HUES64 (cell line): ENCODE measurements at regions not wholly inside any gene's neighbourhood (a gene's known extent, or its start where the extent isn't known, plus 50 kb on each side); places are given as distances from the start of the nearest gene placed in this dataset.
"Not testable (repeated sequence)": the region's sequence is repeated elsewhere in the genome, so short reads cannot be mapped to it uniquely, and the experiment has no call there.

ENCODE experiments used
- H3K27ac ChIP-seq: 2 replicates; pipeline ENCODE4 v1.7.0; 2013; ENCODE audit warnings: low read depth, low read length, inconsistent platforms
- H3K27me3 ChIP-seq: 2 replicates; pipeline ENCODE4 v1.6.1; 2013; ENCODE audit warnings: mild to moderate bottlenecking, low read length; ENCODE audit not compliant: insufficient read depth
- H3K36me3 ChIP-seq: 2 replicates; pipeline ENCODE4 v1.6.1; 2013; ENCODE audit warnings: mild to moderate bottlenecking, low read length; ENCODE audit not compliant: insufficient read depth
- H3K4me1 ChIP-seq: 2 replicates; pipeline ENCODE4 v1.6.1; 2013; ENCODE audit warnings: mild to moderate bottlenecking, low read length, moderate library complexity; ENCODE audit not compliant: insufficient read depth
- H3K4me3 ChIP-seq: 2 replicates; pipeline ENCODE4 v1.5.1; 2013; ENCODE audit warnings: mild to moderate bottlenecking, low read length, moderate library complexity
- H3K9ac ChIP-seq: 2 replicates; pipeline ENCODE4 v1.6.1; 2013; ENCODE audit warnings: mild to moderate bottlenecking, low read depth, low read length
- H3K9me3 ChIP-seq: 2 replicates; pipeline ENCODE4 v1.6.1; 2013; ENCODE audit warnings: low read depth, low read length; ENCODE audit not compliant: insufficient read depth
- WGBS: fragments of 150-250, 120-280 bp; methylation state at CpG from one replicate; pipeline ENCODE4 v1.1.7; 2013; ENCODE audit warnings: missing lambda C conversion rate; 5-methylcytosine and 5-hydroxymethylcytosine counted together

GRCh38 chr4:38324861-38325628 is 339.0 kb upstream of the KLF3 start:
- WGBS, result 92% methylated on average over 31 of the region's 31 CpGs
- Histone ChIP-seq H3K36me3 (no peaks in the 10 kb centered on the region), H3K27me3 (no peaks in the 10 kb centered on the region), H3K27ac (no peak overlapping the region), H3K9me3 (no peaks in the 10 kb centered on the region), H3K4me1 (peaks cover 8% of the 10 kb centered on the region; the same call in 1 of the 2 replicates), H3K4me3 (no peak overlapping the region), H3K9ac (no peak overlapping the region)

GRCh38 chr4:38325629-38325913 is 338.4 kb upstream of the KLF3 start:
- no peaks in the 10 kb centered on the region for H3K27me3 ChIP-seq
- no peak overlapping the region for H3K27ac ChIP-seq
- 100% methylated on average over 1 of the region's 2 CpGs for WGBS
- H3K36me3 ChIP-seq, result no peaks in the 10 kb centered on the region
- no peak overlapping the region for H3K4me3 ChIP-seq
- no peak overlapping the region for H3K9ac ChIP-seq
- H3K4me1 ChIP-seq, result peaks cover 8% of the 10 kb centered on the region; the same call in 1 of the 2 replicates
- H3K9me3 ChIP-seq, result no peaks in the 10 kb centered on the region

GRCh38 chr4:38326499-38326898 is 337.5 kb upstream of the KLF3 start:
- Histone ChIP-seq H3K4me3 (no peak overlapping the region), H3K9ac (no peak overlapping the region), H3K27ac (no peak overlapping the region), H3K36me3 (no peaks in the 10 kb centered on the region), H3K9me3 (no peaks in the 10 kb centered on the region), H3K27me3 (no peaks in the 10 kb centered on the region), H3K4me1 (peaks cover 8% of the 10 kb centered on the region; the same call in 1 of the 2 replicates)
- 93% methylated on average over 3 of the region's 3 CpGs for WGBS

- Histone ChIP-seq H3K4me1 (peaks cover 8% of the 10 kb centered on the region; the same call in 1 of the 2 replicates), H3K27me3 (no peaks in the 10 kb centered on the region), H3K9ac (no peak overlapping the region), H3K9me3 (no peaks in the 10 kb centered on the region), H3K36me3 (no peaks in the 10 kb centered on the region), H3K27ac (no peak overlapping the region), H3K4me3 (no peak overlapping the region)
Measured at GRCh38 chr4:38327174-38327573, 336.8 kb upstream of the KLF3 start.

- WGBS, result 79% methylated on average over 7 of the region's 8 CpGs
Measured at GRCh38 chr4:38328989-38329729, 334.8 kb upstream of the KLF3 start.

GRCh38 chr4:38330321-38330720 is 333.7 kb upstream of the KLF3 start:
- Histone ChIP-seq H3K36me3 (no peaks in the 10 kb centered on the region), H3K9me3 (no peaks in the 10 kb centered on the region), H3K4me1 (peaks cover 8% of the 10 kb centered on the region; the same call in 1 of the 2 replicates), H3K9ac (no peak overlapping the region), H3K27ac (no peak overlapping the region), H3K27me3 (no peaks in the 10 kb centered on the region), H3K4me3 (no peak overlapping the region)
- WGBS, result 71% methylated on average over 1 of the region's 1 CpG

More at GRCh38 chr4:38328989-38329729, 334.8 kb upstream of the KLF3 start:
- no peak overlapping the region for H3K27ac ChIP-seq
- no peaks in the 10 kb centered on the region for H3K36me3 ChIP-seq
- H3K9me3 ChIP-seq, result no peaks in the 10 kb centered on the region
- H3K9ac ChIP-seq, result no peak overlapping the region
- H3K4me1 ChIP-seq, result peaks cover 8% of the 10 kb centered on the region; the same call in 1 of the 2 replicates
- no peaks in the 10 kb centered on the region for H3K27me3 ChIP-seq
- H3K4me3 ChIP-seq, result no peak overlapping the region

GRCh38 chr4:38330936-38331335 is 333.1 kb upstream of the KLF3 start:
- Histone ChIP-seq H3K9ac (no peak overlapping the region), H3K4me1 (peaks cover 8% of the 10 kb centered on the region; the same call in 1 of the 2 replicates), H3K36me3 (no peaks in the 10 kb centered on the region), H3K27me3 (no peaks in the 10 kb centered on the region), H3K9me3 (no peaks in the 10 kb centered on the region), H3K4me3 (no peak overlapping the region), H3K27ac (no peak overlapping the region)
- 87% methylated on average over 7 of the region's 7 CpGs for WGBS

GRCh38 chr4:38332699-38333098 is 331.3 kb upstream of the KLF3 start:
- no peak overlapping the region for H3K4me3 ChIP-seq

GRCh38 chr4:38333219-38333618 is 330.8 kb upstream of the KLF3 start:
- Histone ChIP-seq H3K4me3 (no peak overlapping the region), H3K27ac (no peak overlapping the region), H3K9me3 (peaks cover 11% of the 10 kb centered on the region; the same call in 1 of the 2 replicates), H3K27me3 (no peaks in the 10 kb centered on the region), H3K4me1 (peaks cover 5% of the 10 kb centered on the region; the same call in 1 of the 2 replicates), H3K9ac (no peak overlapping the region), H3K36me3 (no peaks in the 10 kb centered on the region)
- WGBS, result 100% methylated on average over 1 of the region's 2 CpGs

More at GRCh38 chr4:38332699-38333098, 331.3 kb upstream of the KLF3 start:
- H3K36me3 ChIP-seq, result no peaks in the 10 kb centered on the region
- peaks cover 8% of the 10 kb centered on the region; the same call in 1 of the 2 replicates for H3K4me1 ChIP-seq
- no peak overlapping the region for H3K9ac ChIP-seq
- peaks cover 6% of the 10 kb centered on the region; the same call in 1 of the 2 replicates for H3K9me3 ChIP-seq
- H3K27ac ChIP-seq, result no peak overlapping the region
- no peaks in the 10 kb centered on the region for H3K27me3 ChIP-seq
- WGBS, result 91% methylated on average over 4 of the region's 4 CpGs

- no peaks in the 10 kb centered on the region for H3K4me1 ChIP-seq
- WGBS, result 100% methylated on average over 1 of the region's 1 CpG
- H3K9me3 ChIP-seq, result peaks cover 19% of the 10 kb centered on the region; the same call in 1 of the 2 replicates
Measured at GRCh38 chr4:38334791-38335190, 329.2 kb upstream of the KLF3 start.

GRCh38 chr4:38338939-38339338 is 325.1 kb upstream of the KLF3 start:
- H3K27ac ChIP-seq, H3K27me3 ChIP-seq, H3K9ac ChIP-seq, H3K4me3 ChIP-seq, H3K36me3 ChIP-seq, H3K4me1 ChIP-seq: not testable (repeated sequence)
- H3K9me3 ChIP-seq, result peaks cover 23% of the 10 kb centered on the region; the same call in 1 of the 2 replicates
- WGBS, result 84% methylated on average over 1 of the region's 1 CpG

More at GRCh38 chr4:38334791-38335190, 329.2 kb upstream of the KLF3 start:
- no peak overlapping the region for H3K9ac ChIP-seq
- H3K36me3 ChIP-seq, result no peaks in the 10 kb centered on the region
- no peak overlapping the region for H3K27ac ChIP-seq
- H3K27me3 ChIP-seq, result no peaks in the 10 kb centered on the region
- no peak overlapping the region for H3K4me3 ChIP-seq
